ENCODE measurements at regions not wholly inside any gene's neighbourhood (a gene's known extent, or its start where the extent isn't known, plus 50 kb on each side); places are given as distances from the start of the nearest gene placed in this dataset.

GRCh38 chr1:81071969-81072753 lies 728.6 kb upstream of the ADGRL2 start:
- no peak for TF ChIP-seq CTCF (conservative IDR thresholded peaks at IDR 0.05; ENCODE audit: low read depth, low read length)
- DNase-seq (ENCODE audit: low read depth), result no peak
- no peak overlapping the region for H3K4me3 ChIP-seq (ENCODE audit: low read length)

- peak; percentile 10 for DNase-seq (ENCODE audit: low read depth)
- no peak for TF ChIP-seq CTCF (conservative IDR thresholded peaks at IDR 0.05; ENCODE audit: low read depth, low read length)
- H3K4me3 ChIP-seq (ENCODE audit: low read length), result no peak overlapping the region
Measured at GRCh38 chr1:81071072-81071858, 729.5 kb upstream of the ADGRL2 start.

DNA sequence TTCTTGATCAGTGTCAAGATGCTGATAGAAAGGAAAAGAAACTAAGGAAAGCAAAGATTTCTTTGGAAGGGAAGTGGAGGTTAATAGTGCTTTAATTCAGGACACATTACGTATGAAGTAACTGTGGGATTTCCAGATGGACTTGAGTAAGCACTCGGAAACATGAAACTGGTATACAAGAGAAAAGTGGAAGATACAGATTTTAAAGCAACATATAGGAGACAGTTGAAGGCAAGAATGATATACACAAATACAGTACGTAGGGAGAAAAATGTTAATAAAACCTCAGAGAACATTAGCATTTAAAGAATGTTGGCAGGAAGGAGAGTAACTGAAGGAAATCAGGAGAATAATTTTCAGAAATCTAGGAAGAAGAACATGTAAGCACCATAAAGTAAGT lies 730.9 kb upstream of the ADGRL2 start:
- H3K4me3 ChIP-seq (ENCODE audit: low read length), result no peak overlapping the region
- no peak for TF ChIP-seq CTCF (conservative IDR thresholded peaks at IDR 0.05; ENCODE audit: low read depth, low read length)
- no peak for DNase-seq (ENCODE audit: low read depth)

DNA sequence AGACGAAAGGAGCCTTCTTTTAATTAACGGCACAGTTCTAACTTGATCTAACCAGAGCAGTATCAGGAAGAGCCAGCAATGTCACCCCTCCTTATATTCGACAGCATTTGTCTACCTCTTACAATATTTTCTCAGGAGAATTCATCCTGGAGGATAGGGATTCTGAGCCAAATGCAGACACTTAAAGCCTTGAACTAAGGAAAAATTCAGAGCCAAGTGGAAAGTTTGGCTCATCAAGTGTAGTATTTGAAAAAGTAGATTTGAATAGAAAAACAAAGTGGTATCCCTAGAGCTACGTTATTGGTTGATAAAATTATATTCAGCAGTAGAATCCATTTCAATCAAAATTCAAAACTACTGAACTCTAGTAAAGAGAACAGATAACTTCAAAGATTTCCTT lies 732.0 kb upstream of the ADGRL2 start:
- no peak overlapping the region for H3K4me3 ChIP-seq (ENCODE audit: low read length)
- no peak for DNase-seq (ENCODE audit: low read depth)

GRCh38 chr1:81053826-81054225 lies 746.9 kb upstream of the ADGRL2 start:
- DNase-seq (ENCODE audit: low read depth), result no peak
- no peak for TF ChIP-seq CTCF (conservative IDR thresholded peaks at IDR 0.05; ENCODE audit: low read depth, low read length)
- no peak overlapping the region for H3K4me3 ChIP-seq (ENCODE audit: low read length)

More for the DNA sequence above, 732.0 kb upstream of the ADGRL2 start:
- no peak for TF ChIP-seq CTCF (conservative IDR thresholded peaks at IDR 0.05; ENCODE audit: low read depth, low read length)

- H3K4me3 ChIP-seq (ENCODE audit: low read length), result no peak overlapping the region
- DNase-seq (ENCODE audit: low read depth), result no peak
- no peak for TF ChIP-seq CTCF (conservative IDR thresholded peaks at IDR 0.05; ENCODE audit: low read depth, low read length)
Measured at GRCh38 chr1:81052162-81052561, 748.6 kb upstream of the ADGRL2 start.
